ENCODE measurements at regions not wholly inside any gene's neighbourhood (a gene's known extent, or its start where the extent isn't known, plus 50 kb on each side); places are given as distances from the start of the nearest gene placed in this dataset.

DNA sequence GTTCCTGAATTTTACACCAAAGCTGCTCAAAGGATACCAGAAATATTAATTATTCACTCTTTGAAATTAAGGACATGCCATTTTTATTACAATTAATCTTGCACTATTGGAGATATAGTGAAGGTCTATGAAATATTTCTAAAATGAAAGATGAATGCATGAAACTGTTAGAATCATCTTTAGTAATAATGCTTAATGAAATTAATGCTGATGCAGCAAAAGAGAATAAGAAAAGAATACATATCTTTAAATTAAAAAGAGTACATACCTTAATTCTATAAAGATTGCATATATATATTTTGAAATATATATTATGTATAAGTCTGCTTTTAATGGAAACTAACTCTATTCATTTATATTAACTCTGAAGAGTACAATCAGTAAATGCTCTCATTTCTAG, 236.0 kb downstream of the ALX1 start:
- H3K4me1 Mint-ChIP-seq (ENCODE audit: insufficient read depth, unreplicated experiment), result peaks cover 10% of the 10 kb centered on the region
- no peak for DNase-seq (ENCODE audit: unreplicated experiment)
- no peak overlapping the region for H3K4me3 Mint-ChIP-seq (ENCODE audit: unreplicated experiment)
- ChIA-PET CTCF (interaction anchor here (0.6 kb wide), 1 partner anchor 278 kb away, joined by 3 read pairs; no protein-coding TSS in a partner anchor), POLR2A (no interaction called here)
- no peaks in the 10 kb centered on the region for H3K27me3 Mint-ChIP-seq (ENCODE audit: insufficient read depth, unreplicated experiment)
- H3K27ac Mint-ChIP-seq (ENCODE audit: low read depth, unreplicated experiment), result no peak overlapping the region
- TF ChIP-seq CTCF (IDR thresholded peaks at IDR 0.05; ENCODE audit: unreplicated experiment), result no peak
- no peaks in the 10 kb centered on the region for H3K36me3 Mint-ChIP-seq (ENCODE audit: insufficient read depth, unreplicated experiment)
- no peaks in the 10 kb centered on the region for H3K9me3 Mint-ChIP-seq (ENCODE audit: unreplicated experiment)
- no TSS peak for BruUV-seq (replicated peaks)
- intact Hi-C loops (cut with micrococcal nuclease), result no loop called here

DNA sequence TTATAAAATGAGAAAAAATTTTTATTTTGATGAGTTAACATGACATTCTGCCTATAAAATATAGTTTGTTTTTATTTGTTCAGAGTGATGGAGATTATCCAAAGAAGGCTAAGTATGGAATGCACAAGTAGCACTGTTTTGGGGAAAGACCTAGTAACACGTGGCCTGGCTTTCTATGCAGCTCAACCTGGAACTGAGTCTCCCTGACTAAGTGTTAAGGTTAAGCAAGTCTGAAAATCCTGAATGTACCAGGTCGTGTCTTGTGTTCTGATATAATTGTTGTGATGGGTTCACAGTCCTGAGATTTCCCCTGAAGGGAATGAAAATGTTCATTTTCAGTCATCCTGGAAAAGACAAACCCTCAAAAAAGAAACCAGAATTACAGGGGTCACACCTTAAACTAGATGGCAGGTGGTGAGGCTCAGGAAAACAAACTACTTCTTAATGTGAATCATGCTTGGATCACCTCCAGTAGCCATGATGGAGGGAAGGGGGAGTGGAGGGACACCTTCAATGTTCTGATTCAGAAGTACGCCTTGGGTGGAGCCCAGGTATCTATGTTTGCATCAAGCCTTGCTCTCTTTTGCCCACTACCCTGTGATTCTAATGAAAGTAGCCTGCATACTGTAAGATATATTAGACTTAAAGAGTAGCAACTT, 236.8 kb downstream of the ALX1 start:
- no peak overlapping the region for H3K27ac Mint-ChIP-seq (ENCODE audit: low read depth, unreplicated experiment)
- no TSS peak for BruUV-seq (replicated peaks)
- no peaks in the 10 kb centered on the region for H3K27me3 Mint-ChIP-seq (ENCODE audit: insufficient read depth, unreplicated experiment)
- H3K4me1 Mint-ChIP-seq (ENCODE audit: insufficient read depth, unreplicated experiment), result peaks cover 10% of the 10 kb centered on the region
- intact Hi-C loops (cut with micrococcal nuclease), result no loop called here
- ChIA-PET POLR2A (interaction anchor here (1.2 kb wide), 1 partner anchor 319 kb away, joined by 3 read pairs; no protein-coding TSS in a partner anchor), CTCF (interaction anchor here (0.6 kb wide), 1 partner anchor 278 kb away, joined by 3 read pairs; no protein-coding TSS in a partner anchor)
- no peak overlapping the region for H3K4me3 Mint-ChIP-seq (ENCODE audit: unreplicated experiment)
- H3K36me3 Mint-ChIP-seq (ENCODE audit: insufficient read depth, unreplicated experiment), result peaks cover 6% of the 10 kb centered on the region
- DNase-seq (ENCODE audit: unreplicated experiment), result peak; percentile 57
- TF ChIP-seq CTCF (IDR thresholded peaks at IDR 0.05; ENCODE audit: unreplicated experiment), result no peak
- no peaks in the 10 kb centered on the region for H3K9me3 Mint-ChIP-seq (ENCODE audit: unreplicated experiment)

- Mint-ChIP-seq H3K27ac (ENCODE audit: low read depth, unreplicated experiment) (no peak overlapping the region), H3K4me3 (ENCODE audit: unreplicated experiment) (no peak overlapping the region), H3K36me3 (ENCODE audit: insufficient read depth, unreplicated experiment) (peaks cover 6% of the 10 kb centered on the region), H3K27me3 (ENCODE audit: insufficient read depth, unreplicated experiment) (no peaks in the 10 kb centered on the region), H3K9me3 (ENCODE audit: unreplicated experiment) (no peaks in the 10 kb centered on the region), H3K4me1 (ENCODE audit: insufficient read depth, unreplicated experiment) (peaks cover 10% of the 10 kb centered on the region)
- ChIA-PET POLR2A (no interaction called here), CTCF (interaction anchor here (0.6 kb wide), 2 partner anchors 36 to 1188 kb away, joined by 3 to 4 read pairs; no protein-coding TSS in a partner anchor)
- BruUV-seq (replicated peaks), result no TSS peak
- intact Hi-C loops (cut with micrococcal nuclease), result no loop called here
- TF ChIP-seq CTCF (IDR thresholded peaks at IDR 0.05; ENCODE audit: unreplicated experiment), result no peak
- DNase-seq (ENCODE audit: unreplicated experiment), result no peak
Observed at GRCh38 chr12:85519163-85519562, 239.1 kb downstream of the ALX1 start.

GRCh38 chr12:85523197-85523596, 243.2 kb downstream of the ALX1 start:
- no peaks in the 10 kb centered on the region for H3K4me1 Mint-ChIP-seq (ENCODE audit: insufficient read depth, unreplicated experiment)
- TF ChIP-seq CTCF (IDR thresholded peaks at IDR 0.05; ENCODE audit: unreplicated experiment), result no peak
- POLR2A ChIA-PET, result no interaction called here

More at GRCh38 chr12:85523197-85523596, 243.2 kb downstream of the ALX1 start:
- no peak for DNase-seq (ENCODE audit: unreplicated experiment)
- Mint-ChIP-seq H3K4me3 (ENCODE audit: unreplicated experiment) (no peak overlapping the region), H3K27me3 (ENCODE audit: insufficient read depth, unreplicated experiment) (no peaks in the 10 kb centered on the region), H3K27ac (ENCODE audit: low read depth, unreplicated experiment) (no peak overlapping the region), H3K9me3 (ENCODE audit: unreplicated experiment) (no peaks in the 10 kb centered on the region), H3K36me3 (ENCODE audit: insufficient read depth, unreplicated experiment) (peaks cover 6% of the 10 kb centered on the region)
- intact Hi-C loops (cut with micrococcal nuclease), result no loop called here
- BruUV-seq (replicated peaks), result no TSS peak
- CTCF ChIA-PET, result no interaction called here

Data from MCF 10A (cell line).